ENCODE measurements at regions not wholly inside any gene's neighbourhood (a gene's known extent, or its start where the extent isn't known, plus 50 kb on each side); places are given as distances from the start of the nearest gene placed in this dataset.

DNA sequence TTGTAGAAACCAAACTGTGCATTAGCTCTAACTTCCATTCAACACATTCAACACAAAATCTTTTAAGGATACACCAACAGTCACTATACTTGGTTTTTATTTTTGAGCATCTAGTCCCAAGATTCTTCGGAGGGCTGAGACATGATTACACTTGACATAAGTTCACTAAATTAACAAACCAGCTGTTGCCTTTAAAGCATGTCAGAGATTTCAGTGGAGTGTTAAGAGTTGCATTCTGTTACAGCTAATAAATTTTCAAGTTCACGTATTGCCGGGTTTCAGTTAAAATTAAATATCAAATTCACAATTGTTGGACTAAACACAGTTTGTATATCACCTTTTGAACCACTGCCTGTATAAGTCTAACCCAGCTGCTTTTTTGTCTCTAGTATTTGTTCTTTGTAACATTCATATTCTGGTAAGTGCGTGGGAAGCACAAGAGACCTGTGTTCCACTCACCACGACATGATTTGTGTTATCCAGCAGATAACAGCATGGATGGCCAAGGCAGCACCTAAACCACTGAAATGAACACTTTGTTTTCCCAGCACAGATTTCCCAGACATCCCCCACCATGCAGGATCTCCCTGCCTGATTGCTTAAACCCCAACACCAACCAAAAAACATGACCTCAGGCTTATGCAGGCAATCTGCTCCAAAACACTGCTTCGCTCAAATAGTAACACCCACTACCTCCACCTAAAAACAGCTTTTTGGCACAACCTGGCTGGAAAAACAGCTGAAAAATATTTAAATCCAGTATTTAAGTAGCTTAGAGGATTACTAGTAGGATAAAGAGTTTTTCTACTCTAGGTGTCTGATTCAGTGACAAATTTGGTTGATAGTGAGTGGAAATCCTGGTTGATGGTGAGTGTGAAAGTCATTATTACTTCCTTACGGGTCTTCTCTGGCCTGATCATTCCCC, 286.5 kb upstream of the NT5E start:
- TF ChIP-seq, protein P1, sequence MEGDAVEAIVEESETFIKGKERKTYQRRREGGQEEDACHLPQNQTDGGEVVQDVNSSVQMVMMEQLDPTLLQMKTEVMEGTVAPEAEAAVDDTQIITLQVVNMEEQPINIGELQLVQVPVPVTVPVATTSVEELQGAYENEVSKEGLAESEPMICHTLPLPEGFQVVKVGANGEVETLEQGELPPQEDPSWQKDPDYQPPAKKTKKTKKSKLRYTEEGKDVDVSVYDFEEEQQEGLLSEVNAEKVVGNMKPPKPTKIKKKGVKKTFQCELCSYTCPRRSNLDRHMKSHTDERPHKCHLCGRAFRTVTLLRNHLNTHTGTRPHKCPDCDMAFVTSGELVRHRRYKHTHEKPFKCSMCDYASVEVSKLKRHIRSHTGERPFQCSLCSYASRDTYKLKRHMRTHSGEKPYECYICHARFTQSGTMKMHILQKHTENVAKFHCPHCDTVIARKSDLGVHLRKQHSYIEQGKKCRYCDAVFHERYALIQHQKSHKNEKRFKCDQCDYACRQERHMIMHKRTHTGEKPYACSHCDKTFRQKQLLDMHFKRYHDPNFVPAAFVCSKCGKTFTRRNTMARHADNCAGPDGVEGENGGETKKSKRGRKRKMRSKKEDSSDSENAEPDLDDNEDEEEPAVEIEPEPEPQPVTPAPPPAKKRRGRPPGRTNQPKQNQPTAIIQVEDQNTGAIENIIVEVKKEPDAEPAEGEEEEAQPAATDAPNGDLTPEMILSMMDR (conservative IDR thresholded peaks at IDR 0.05; ENCODE audit: low read depth) = no peak
- DNase-seq (ENCODE audit: low spot score) = no peak
- ChIA-PET CTCF (no interaction called here), POLR2A (ENCODE audit: low non-redundant PET) (no interaction called here)
- H3K27ac ChIP-seq = no peak overlapping the region

DNA sequence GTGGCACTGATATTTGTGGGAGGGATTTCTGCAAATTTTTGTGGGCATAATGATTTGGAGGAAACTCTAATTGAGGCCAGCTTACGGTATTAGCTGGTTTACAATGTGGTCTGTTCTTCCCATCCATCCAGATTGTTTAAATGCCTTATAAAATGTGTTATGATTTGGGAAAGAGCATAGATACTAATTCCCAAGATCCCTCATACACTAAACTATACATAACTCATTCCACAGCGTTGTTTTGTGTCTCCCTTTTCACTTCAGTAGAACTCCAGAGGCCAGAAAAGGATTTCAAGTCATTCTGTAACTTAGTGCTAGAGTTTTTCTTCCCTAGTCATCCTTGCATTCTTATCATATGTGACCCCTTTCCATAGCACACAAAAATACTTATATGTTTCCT, 292.6 kb upstream of the NT5E start:
- no peak for DNase-seq (ENCODE audit: low spot score)
- ChIA-PET CTCF (no interaction called here), POLR2A (ENCODE audit: low non-redundant PET) (no interaction called here)
- TF ChIP-seq, protein P1 (conservative IDR thresholded peaks at IDR 0.05; ENCODE audit: low read depth) = no peak
- H3K27ac ChIP-seq = no peak overlapping the region

DNA sequence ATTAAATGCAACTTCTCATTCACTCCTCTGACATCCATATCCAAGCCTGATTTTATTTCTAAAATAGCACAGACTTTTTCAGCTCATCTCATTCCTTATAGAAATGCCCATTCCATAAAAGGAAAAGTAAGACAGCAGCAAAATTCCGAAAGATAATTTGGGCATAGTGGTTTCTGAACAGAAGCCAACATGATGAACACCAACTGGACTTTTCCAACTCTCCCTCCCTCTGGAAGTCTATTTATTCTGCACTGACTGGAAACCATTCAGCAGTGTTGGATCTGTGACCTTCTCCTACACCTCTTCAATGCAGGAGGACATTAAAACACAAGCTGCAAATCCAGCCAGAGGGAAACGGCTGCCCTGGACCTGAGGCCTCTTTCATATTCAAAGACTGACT, 306.2 kb upstream of the NT5E start:
- DNase-seq (ENCODE audit: low spot score) = no peak
- H3K27ac ChIP-seq = no peak overlapping the region
- POLR2A ChIA-PET (ENCODE audit: low non-redundant PET) = no interaction called here
- CTCF ChIA-PET = interaction anchor here (0.5 to 1.1 kb wide), 2 partner anchors 54 to 259 kb away, joined by 3 read pairs; no protein-coding TSS in a partner anchor
- TF ChIP-seq, protein P1 (conservative IDR thresholded peaks at IDR 0.05; ENCODE audit: low read depth) = no peak

DNA sequence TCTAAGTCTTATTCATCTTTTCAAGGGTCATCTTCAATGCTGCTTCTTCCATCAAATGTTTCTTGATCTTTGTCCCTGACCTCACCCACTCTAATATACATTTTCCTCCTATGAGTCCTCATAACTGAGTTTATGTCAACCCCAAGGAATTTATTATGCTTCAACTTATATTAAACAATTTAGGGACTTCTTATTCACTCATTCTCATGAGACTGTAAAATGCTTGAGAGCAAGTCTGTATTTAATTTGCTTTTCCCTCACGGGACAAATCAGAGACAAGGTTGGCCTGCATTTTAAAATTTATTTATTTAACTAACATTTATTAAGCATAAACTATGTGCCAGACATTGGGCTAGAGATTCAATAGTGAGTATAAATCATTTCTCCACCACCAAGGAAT, 312.0 kb upstream of the NT5E start:
- CTCF ChIA-PET = no interaction called here

DNA sequence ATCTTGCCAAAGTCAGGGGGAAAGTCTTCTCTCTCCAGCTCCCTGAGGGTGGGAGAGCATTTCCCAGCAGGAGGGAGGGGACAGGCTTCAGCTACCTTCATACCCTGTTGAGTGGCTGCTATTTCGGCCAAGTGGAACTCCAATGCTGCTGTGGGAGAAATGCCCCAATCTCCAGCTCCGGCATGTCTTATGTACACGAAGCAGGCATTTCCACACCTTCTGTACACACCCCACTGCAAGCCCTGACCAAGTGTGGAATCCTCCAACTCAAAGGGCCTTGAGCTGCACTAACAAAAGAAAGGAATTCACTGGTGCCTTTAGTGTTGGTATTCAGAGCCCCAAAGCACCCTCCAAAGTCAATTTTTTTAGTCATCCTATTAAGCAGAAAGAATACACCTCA, 313.6 kb upstream of the NT5E start:
- POLR2A ChIA-PET (ENCODE audit: low non-redundant PET) = no interaction called here
- CTCF ChIA-PET = no interaction called here

More for the DNA sequence above, 312.0 kb upstream of the NT5E start:
- no peak overlapping the region for H3K27ac ChIP-seq
- DNase-seq (ENCODE audit: low spot score) = no peak
- TF ChIP-seq, protein P1 (conservative IDR thresholded peaks at IDR 0.05; ENCODE audit: low read depth) = no peak
- POLR2A ChIA-PET (ENCODE audit: low non-redundant PET) = no interaction called here

DNA sequence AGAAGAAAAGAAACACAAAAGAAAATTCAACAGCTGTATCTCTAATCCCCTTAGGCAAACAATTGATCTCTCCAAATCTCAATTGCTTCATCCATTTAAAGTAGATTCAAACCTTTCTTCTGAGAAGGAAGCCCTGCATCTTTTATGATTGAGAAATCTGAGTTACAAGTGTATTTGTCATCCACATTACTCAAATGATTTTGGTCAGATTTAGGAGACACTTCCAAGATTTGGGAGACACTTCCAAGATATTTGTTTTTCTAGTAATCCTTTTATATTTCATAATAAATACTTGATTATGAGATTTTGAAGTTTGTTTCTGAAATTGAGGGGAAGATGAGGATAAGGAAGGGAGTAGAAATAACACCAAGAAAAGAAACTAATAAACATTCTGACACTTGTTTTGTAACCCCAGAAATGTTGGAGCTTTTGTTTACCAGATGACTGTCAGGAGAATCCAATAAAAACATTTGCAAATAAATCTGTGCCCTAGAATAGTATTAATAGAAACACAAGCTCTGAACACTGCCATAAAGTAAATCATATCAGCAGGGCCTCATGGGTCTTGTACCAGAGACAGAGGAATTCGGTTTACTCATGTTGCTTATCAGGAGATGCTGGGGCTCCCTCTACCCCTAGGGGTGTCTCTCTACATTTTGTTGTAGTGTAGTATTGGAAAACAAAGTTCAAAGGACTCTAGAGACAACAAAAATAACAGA, 314.3 kb upstream of the NT5E start:
- CTCF ChIA-PET = interaction anchor here (0.7 kb wide), 1 partner anchor 267 kb away, joined by 3 read pairs; no protein-coding TSS in a partner anchor
- H3K27ac ChIP-seq = no peak overlapping the region
- POLR2A ChIA-PET (ENCODE audit: low non-redundant PET) = no interaction called here

More for the DNA sequence above, 313.6 kb upstream of the NT5E start:
- TF ChIP-seq, protein P1 (conservative IDR thresholded peaks at IDR 0.05; ENCODE audit: low read depth) = no peak
- no peak overlapping the region for H3K27ac ChIP-seq
- no peak for DNase-seq (ENCODE audit: low spot score)

More for the DNA sequence above, 314.3 kb upstream of the NT5E start:
- TF ChIP-seq, protein P1 (conservative IDR thresholded peaks at IDR 0.05; ENCODE audit: low read depth) = no peak
- DNase-seq (ENCODE audit: low spot score) = no peak

All from RWPE1 (cell line).